ENCODE measurements at regions not wholly inside any gene's neighbourhood (a gene's known extent, or its start where the extent isn't known, plus 50 kb on each side); places are given as distances from the start of the nearest gene placed in this dataset.

DNA sequence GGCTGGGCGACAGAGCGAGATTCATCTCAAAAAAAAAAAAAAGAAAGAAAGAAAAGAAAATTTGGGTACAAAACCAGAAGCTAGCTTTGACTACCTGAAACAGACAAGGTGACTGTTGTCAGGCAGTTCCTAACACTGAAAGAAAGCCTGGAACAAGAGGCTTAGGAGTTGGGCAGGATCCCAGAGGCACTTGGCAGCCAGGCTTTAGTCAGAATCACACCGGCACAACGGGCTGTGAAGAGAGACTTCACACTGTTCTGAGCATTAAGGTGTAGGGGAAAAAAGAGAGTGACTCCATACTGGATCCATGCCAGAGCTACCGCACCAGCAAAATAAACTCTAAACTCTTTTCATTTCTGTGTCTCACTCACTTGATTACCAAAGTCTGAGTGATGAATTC, 130.8 kb downstream of the ZNF467 start:
- TF ChIP-seq TAF1 (IDR thresholded peaks at IDR 0.05; ENCODE audit: low read depth): no peak
- TF ChIP-seq YY1 (IDR thresholded peaks at IDR 0.05; ENCODE audit: low read depth): no peak
- TF ChIP-seq RAD21 (IDR thresholded peaks at IDR 0.05; ENCODE audit: low read depth): no peak
- TF ChIP-seq, protein P1, sequence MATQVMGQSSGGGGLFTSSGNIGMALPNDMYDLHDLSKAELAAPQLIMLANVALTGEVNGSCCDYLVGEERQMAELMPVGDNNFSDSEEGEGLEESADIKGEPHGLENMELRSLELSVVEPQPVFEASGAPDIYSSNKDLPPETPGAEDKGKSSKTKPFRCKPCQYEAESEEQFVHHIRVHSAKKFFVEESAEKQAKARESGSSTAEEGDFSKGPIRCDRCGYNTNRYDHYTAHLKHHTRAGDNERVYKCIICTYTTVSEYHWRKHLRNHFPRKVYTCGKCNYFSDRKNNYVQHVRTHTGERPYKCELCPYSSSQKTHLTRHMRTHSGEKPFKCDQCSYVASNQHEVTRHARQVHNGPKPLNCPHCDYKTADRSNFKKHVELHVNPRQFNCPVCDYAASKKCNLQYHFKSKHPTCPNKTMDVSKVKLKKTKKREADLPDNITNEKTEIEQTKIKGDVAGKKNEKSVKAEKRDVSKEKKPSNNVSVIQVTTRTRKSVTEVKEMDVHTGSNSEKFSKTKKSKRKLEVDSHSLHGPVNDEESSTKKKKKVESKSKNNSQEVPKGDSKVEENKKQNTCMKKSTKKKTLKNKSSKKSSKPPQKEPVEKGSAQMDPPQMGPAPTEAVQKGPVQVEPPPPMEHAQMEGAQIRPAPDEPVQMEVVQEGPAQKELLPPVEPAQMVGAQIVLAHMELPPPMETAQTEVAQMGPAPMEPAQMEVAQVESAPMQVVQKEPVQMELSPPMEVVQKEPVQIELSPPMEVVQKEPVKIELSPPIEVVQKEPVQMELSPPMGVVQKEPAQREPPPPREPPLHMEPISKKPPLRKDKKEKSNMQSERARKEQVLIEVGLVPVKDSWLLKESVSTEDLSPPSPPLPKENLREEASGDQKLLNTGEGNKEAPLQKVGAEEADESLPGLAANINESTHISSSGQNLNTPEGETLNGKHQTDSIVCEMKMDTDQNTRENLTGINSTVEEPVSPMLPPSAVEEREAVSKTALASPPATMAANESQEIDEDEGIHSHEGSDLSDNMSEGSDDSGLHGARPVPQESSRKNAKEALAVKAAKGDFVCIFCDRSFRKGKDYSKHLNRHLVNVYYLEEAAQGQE (IDR thresholded peaks at IDR 0.05; ENCODE audit: low read depth): no peak
- no peak for TF ChIP-seq TCF12 (IDR thresholded peaks at IDR 0.05; ENCODE audit: low read depth)
- no peak for TF ChIP-seq EGR1 (IDR thresholded peaks at IDR 0.05)
- TF ChIP-seq TEAD4 (IDR thresholded peaks at IDR 0.05): no peak
- no peak for TF ChIP-seq FOXM1 (IDR thresholded peaks at IDR 0.05; ENCODE audit: borderline replicate concordance, low read depth)
- TF ChIP-seq, protein P2, sequence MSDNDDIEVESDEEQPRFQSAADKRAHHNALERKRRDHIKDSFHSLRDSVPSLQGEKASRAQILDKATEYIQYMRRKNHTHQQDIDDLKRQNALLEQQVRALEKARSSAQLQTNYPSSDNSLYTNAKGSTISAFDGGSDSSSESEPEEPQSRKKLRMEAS (IDR thresholded peaks at IDR 0.05): no peak
- no peak for TF ChIP-seq CREB1 (IDR thresholded peaks at IDR 0.05; ENCODE audit: low read depth)

DNA sequence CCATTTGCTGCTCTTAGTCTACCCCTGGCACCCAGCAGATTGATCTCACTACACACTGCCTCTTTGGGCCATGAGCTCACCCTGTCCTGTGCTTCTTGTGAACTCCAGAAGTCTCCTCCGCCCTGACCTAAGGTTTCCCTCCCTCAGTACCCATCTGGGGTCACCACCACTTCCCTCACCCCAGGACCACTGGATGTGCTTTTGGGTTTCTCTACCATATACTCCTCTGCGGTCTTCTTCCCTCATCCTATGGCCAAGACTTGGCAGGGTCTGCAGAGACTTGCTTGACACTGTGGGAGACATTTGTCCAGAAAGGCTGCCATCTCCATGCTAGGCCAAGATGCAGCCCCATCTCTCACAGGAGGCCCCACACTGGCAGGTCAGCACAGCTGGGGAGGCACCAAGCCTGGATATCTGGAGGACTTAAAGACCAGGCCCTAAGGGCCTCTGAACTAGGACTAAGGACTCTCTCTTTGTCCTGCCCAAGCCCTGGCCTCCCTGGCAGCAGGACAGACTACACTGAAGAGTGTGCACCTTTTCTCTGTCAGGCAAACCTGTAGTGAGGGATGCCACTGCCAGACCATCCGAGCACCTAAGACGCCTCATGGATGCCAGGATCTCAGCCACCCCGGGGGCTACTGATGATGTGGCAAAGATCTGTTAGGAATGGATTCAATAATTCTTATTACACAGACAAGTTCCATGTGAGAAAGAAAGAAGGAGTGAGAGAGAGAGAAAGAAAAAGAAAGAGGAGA, 134.6 kb downstream of the ZNF467 start:
- no peak for TF ChIP-seq FOXM1 (IDR thresholded peaks at IDR 0.05; ENCODE audit: borderline replicate concordance, low read depth)
- no peak for TF ChIP-seq TCF12 (IDR thresholded peaks at IDR 0.05; ENCODE audit: low read depth)
- TF ChIP-seq TAF1 (IDR thresholded peaks at IDR 0.05; ENCODE audit: low read depth): no peak

DNA sequence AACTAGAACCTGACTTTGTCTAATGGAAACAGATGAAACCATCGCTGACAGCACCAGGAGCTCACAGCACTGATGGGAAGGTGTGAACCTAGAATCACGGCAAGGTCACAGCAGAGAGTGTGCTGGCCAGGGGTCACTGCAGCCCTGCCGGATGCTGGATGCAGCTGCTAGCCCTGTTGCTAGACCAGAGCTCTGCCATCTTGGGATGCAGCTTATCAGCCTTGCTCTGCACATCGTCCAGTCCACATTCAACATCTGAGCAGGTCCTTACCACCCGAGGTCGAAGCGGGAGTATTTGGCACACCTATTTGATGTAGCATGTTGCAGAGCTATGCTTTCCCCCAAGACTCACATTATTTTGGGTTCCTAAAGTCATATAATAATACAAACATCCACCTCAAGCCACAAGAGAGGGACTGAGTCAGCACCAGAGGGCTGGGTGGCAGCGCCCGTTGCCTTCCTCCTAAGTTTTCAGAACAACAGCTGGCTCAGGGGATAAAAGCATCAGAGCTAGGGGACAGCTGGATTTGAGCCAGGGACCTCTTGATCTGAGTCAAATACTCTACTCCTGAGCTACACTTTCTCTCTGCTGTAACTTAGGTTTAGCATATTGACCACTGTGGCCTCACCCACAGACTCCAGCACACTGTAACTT, 135.3 kb downstream of the ZNF467 start:
- TF ChIP-seq TEAD4 (IDR thresholded peaks at IDR 0.05): no peak
- TF ChIP-seq RAD21 (IDR thresholded peaks at IDR 0.05; ENCODE audit: low read depth): no peak
- no peak for TF ChIP-seq ZBTB7A (IDR thresholded peaks at IDR 0.05; ENCODE audit: low read depth)
- TF ChIP-seq, protein P2 (IDR thresholded peaks at IDR 0.05): no peak
- no peak for TF ChIP-seq NFIC (IDR thresholded peaks at IDR 0.05)
- no peak for TF ChIP-seq CREB1 (IDR thresholded peaks at IDR 0.05; ENCODE audit: low read depth)
- TF ChIP-seq FOXM1 (IDR thresholded peaks at IDR 0.05; ENCODE audit: borderline replicate concordance, low read depth): no peak
- TF ChIP-seq YY1 (IDR thresholded peaks at IDR 0.05; ENCODE audit: low read depth): no peak
- TF ChIP-seq, protein P1 (IDR thresholded peaks at IDR 0.05; ENCODE audit: low read depth): no peak
- no peak for TF ChIP-seq EP300 (IDR thresholded peaks at IDR 0.05; ENCODE audit: borderline replicate concordance)
- no peak for TF ChIP-seq CEBPB (IDR thresholded peaks at IDR 0.05)
- no peak for TF ChIP-seq EGR1 (IDR thresholded peaks at IDR 0.05)
- TF ChIP-seq TCF12 (IDR thresholded peaks at IDR 0.05; ENCODE audit: low read depth): no peak
- no peak for TF ChIP-seq TAF1 (IDR thresholded peaks at IDR 0.05; ENCODE audit: low read depth)
- TF ChIP-seq, protein P3, sequence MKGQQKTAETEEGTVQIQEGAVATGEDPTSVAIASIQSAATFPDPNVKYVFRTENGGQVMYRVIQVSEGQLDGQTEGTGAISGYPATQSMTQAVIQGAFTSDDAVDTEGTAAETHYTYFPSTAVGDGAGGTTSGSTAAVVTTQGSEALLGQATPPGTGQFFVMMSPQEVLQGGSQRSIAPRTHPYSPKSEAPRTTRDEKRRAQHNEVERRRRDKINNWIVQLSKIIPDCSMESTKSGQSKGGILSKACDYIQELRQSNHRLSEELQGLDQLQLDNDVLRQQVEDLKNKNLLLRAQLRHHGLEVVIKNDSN (IDR thresholded peaks at IDR 0.05): no peak

DNA sequence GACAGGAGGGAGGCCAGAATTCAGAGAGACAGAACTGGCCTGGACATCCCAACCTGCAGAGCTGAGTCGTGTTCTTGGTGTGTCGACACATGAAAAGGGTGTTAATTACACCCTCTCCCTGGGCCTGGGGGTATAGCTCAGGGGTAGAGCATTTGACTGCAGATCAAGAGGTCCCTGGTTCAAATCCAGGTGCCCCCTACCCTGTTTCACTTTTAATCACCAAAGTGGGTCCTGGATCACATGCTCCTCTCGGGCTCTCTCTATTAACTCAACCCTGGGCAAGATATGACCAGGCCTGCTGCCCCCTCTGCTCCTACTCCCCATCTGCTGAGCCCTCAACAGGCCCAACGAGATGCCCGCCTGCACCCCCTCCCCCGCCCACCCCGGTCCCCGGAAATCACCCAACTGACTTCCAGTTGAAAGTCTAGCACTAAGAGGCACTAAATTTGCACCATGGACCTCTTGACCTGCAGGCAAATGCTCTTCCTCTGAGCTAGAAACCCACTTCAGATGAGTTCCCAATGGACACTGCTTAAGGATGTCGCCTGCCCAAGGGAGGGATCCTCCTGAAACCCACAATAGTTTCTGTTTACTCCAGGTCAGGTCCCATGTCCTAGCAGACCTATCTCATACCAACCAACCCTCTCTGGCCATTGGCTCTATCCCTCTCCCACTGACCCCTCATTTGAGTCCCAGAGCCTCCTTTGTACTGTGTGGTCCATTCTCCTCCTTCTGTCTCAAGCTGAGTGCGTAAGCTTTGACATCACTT, 137.6 kb downstream of the ZNF467 start:
- TF ChIP-seq FOXM1 (IDR thresholded peaks at IDR 0.05; ENCODE audit: borderline replicate concordance, low read depth) (no peak), ZBTB7A (IDR thresholded peaks at IDR 0.05; ENCODE audit: low read depth) (no peak), EGR1 (IDR thresholded peaks at IDR 0.05) (no peak), YY1 (IDR thresholded peaks at IDR 0.05; ENCODE audit: low read depth) (no peak), TEAD4 (IDR thresholded peaks at IDR 0.05) (no peak), EP300 (IDR thresholded peaks at IDR 0.05; ENCODE audit: borderline replicate concordance) (no peak), CEBPB (IDR thresholded peaks at IDR 0.05) (no peak), CREB1 (IDR thresholded peaks at IDR 0.05; ENCODE audit: low read depth) (no peak), TAF1 (IDR thresholded peaks at IDR 0.05; ENCODE audit: low read depth) (no peak), RAD21 (IDR thresholded peaks at IDR 0.05; ENCODE audit: low read depth) (no peak), NFIC (IDR thresholded peaks at IDR 0.05) (no peak), TCF12 (IDR thresholded peaks at IDR 0.05; ENCODE audit: low read depth) (no peak)
- TF ChIP-seq, protein P2 (IDR thresholded peaks at IDR 0.05): no peak
- TF ChIP-seq, protein P3 (IDR thresholded peaks at IDR 0.05): no peak
- TF ChIP-seq, protein P1 (IDR thresholded peaks at IDR 0.05; ENCODE audit: low read depth): no peak

Measured in Ishikawa (cell line).